ENCODE measurements at regions not wholly inside any gene's neighbourhood (a gene's known extent, or its start where the extent isn't known, plus 50 kb on each side); places are given as distances from the start of the nearest gene placed in this dataset.
"Not testable (repeated sequence)": the region's sequence is repeated elsewhere in the genome, so short reads cannot be mapped to it uniquely, and the experiment has no call there.

DNA sequence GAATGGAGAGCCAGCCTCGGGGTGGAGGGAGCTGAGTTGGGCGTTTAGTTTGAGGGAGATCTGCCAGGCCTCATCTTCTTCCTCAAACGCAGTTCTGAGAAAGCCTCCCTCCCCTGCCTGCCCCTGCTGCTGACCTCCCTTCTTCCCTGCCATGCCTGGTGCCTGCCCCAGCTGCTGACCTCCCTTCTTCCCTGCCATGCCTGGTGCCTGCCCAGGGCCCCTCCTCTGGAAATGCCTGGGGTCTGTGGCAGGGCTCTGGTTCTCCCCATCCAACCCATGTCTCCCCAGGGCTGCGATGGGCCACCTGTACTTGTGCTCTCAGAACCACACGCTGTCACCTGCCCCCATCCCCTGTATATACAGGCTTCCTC lies 114.6 kb downstream of the VEGFA start:
- DNase-seq (ENCODE audit: low read depth), result no peak

DNA sequence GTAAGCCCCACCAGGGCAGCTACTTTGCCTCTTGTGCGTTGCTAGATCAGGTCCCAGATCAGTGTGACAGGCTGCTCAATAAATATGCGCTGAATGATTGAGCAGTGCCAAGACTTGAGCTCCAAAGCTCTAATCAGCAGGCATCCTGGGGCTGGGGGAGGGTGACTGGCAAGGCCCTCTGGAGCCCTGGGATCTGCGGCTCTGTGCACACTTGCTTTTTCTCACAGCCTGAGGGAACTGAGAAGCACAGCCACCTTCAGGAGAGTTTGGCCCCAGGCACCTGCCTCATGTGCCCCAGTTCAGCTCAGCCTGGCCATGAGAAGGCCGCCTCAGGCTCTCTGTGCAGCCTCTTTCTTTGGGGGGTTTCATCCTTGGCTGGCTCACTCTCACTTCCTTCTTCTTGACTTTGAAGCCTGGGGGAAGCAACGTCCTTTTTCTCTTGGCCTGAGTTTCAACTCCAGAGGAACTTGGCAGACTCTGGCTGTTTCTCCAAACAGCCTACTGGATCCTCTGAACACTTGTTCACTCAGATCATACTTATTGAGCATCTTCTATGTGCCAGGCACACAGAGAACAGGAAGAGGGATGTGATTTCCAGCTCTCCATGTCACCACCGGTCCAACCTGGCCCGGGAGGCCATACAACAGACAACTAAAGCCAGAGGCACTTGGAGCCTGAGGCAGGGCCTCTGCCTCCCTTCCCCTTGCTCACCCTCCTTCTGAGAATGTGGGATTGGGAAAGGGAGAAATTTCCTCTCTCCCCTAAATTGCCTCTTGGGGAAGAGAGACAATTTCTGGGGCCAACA lies 114.0 kb downstream of the VEGFA start:
- no peak for DNase-seq (ENCODE audit: low read depth)

DNA sequence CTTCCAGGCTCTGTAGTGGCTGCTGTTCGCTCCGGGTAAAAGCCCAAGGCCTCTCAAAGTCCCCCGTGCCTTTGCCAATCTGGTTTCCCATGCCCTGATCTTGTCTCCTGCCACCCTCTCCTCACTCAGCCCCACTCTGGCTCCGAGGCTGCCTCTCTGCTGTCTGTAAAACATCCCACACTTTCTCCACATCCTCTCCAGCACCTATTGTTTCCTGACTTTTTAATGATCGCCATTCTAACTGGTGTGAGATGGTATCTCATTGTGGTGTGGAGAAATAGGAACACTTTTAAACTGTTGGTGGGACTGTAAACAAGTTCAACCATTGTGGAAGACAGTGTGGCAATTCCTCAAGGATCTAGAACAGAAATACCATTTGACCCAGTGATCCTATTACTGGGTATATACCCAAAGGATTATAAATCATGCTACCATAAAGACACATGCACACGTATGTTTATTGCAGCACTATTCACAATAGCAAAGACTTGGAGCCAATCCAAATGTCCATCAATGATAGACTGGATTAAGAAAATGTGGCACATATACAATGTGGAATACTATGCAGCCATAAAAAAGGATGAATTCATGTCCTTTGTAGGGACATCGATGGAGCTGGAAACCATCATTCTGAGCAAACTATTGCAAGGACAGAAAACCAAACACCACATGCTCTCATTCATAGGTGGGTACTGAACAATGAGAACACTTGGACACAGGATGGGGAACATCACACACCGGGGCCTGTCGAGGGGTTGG lies 112.9 kb downstream of the VEGFA start:
- DNase-seq (ENCODE audit: low read depth), result not testable (repeated sequence)

DNA sequence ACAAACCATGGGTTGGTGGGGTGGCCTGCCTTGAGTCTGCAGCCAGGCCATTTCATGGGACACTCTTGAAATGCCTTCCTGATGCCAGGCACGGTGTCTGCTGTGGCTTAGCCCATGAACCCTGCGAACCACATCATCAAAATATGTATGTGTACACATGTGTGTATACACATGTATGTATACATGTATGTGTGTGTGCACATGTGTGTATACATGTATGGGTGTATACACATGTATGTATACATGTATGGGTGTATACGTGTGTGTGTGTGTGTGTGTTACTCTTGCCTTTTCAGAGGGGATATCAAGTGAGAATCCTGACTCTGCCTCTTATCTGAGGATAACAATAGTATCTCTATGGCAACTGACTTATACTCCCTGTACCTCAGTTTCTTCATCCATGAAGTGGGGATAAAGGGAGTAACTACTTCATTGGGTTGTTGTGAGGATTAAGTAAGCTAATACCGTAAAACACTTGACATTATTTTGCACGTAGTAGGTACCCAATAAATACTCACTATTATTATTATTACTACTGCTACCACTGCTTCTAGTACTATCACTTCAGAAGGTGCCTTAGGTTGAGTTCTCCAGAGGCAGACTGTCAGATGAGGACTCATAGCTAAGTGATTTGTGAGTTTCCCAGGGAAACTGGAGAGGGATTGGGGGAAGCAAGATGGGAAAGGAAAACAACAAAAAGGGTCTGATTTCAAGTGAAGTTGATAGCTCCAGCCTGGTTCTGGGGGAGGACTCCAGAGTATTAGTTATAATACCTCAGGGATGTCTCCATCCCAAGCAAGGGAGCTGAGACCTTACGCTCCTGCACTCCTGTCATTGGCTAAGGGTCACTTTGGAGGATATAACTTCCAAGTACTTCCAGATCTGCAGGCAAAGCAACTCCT lies 110.5 kb downstream of the VEGFA start:
- no peak for DNase-seq (ENCODE audit: low read depth)

DNA sequence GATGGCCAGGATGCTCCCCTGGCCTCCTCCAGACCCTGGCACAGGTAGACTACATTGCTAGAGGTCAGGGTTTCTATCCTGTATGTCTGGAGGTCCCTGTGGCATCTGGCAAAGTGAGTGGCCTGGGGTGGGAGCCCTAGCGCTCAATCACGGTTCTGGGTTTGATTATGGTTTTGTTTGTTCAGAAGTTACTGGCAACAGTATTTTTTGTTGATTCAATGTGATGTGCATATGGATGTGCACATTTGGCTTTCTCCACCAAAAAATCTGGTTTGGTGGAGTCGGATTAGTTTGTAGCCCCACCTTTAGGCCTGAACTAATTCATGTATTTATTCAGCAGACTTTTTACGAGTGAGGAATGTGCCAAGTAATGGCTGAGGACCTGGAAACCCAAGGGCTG lies 109.7 kb downstream of the VEGFA start:
- DNase-seq (ENCODE audit: low read depth), result no peak

DNA sequence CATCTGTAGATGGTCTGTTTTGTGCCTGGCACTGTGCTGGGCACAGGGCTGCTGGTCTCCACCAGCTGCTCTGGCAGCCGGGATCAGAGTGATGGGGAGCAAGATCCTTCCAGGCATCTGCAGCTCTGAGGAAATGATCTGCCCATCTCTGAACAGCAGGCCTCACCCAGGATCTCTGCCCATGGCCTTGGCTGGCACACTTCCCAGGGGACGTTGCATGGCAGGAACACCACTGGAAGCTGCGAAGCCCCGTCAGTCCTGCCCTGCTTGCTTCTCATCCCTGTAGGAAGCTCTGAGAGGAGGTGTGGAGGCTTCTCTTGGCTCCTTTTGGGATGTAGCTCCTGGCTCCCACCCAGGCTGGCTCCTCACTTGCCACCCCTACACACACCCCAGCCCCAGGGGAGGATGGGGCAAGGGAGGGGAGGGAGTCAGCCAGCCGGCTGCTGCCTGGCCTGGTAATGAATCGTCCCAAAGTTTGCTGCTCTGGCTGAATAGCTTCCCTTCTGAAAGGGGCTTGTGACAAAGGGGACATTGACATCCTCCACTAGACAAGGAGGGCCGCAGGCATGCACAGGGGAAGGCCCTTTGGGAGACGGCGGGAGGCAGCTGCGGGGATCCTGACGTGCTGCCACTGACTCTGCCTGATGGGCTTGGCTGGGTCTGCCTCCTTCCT lies 108.9 kb downstream of the VEGFA start:
- DNase-seq (ENCODE audit: low read depth), result peak; percentile 10

DNA sequence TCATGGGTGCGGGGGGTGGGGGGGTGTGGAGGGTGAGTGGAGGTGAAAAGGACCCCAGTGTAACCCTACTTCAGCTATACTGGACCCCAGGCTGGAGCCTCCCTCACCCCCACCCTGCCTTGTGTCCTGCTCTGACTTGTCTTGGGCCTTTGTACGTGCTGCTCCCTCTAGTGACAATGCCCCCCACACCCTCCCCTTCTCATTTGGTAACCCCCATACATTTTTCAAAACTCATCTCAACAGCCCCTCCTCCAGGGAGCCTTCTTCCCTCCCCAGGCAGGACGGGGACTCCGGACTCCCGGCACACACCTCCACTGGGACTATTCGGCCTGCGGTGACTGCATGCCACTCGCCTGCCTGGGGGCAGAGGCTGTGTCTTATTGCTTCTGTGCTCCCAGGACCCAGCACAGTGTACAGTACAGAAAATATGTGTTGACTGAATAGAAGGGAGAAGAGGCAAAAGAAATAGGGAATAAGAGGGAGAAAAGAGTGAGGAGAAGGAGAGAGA lies 108.2 kb downstream of the VEGFA start:
- no peak for DNase-seq (ENCODE audit: low read depth)

DNA sequence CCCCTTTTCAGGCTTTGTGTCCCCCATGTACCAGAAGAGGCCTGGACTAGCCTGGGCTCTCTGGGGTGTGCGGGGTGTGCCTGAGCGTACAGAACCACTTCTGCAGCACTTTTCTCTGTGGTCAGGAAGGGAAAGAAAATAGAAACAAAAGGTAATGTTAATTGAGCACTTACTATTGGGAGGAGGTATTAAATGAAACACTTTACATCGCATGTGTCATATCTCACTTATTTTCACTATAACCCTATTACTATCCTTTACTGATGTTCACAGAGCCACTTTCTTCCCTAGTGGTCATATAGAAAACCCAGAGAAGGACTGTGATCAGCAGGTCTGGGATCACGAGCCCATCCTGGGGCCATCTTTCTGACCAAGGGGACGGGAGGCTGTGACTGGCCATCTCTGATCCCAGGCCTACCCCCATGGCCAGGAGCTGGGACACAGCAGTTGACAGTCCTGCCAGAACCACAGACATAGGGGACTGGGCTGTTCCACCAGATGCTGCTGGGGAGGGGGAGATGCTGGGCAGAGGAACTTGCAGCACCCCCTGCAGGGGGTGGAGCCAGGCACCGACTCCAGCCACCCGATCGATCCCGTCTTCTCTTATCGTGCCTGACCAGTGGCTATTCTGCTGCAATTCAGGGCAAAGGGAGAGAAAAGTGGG lies 107.6 kb downstream of the VEGFA start:
- no peak for DNase-seq (ENCODE audit: low read depth)

DNA sequence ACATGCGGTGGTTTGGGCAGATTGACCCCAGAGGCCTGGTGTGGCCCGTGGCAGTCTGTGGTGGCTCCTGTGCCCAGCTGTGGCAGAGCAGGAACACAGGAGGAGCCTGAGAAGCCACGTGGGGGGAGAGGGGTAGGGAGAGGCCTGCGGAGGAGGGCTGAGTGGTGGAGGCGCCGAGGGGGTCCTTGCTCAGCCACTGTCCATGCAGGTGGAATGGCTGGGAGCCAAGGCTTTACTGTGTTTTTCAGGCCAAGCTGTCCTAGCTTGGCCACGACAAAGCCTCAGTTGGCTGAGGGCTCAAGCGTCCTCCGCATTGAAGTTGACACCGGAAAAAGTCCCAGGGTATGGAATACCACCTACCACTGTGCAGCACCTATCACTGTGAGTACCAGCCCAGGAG lies 107.0 kb downstream of the VEGFA start:
- DNase-seq (ENCODE audit: low read depth), result no peak

DNA sequence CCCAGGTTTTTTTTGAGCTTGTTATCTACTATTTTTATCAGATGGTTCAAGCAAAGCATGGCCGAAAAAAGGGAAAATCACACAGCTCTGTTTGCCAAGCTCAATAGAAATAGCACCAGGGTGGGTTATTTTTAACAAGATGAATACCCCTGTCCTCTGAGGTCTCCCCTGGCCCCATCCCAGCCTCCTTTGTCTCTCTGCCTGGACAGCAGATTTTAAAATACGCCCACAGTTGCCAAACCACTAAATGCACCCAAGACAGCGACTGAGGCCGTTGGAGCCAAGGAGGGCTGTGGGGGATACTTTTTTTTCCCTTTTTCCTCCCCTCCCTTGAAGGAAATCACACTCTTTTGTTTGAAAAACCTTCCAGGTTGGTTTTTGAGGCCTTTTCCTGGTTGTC lies 106.6 kb downstream of the VEGFA start:
- DNase-seq (ENCODE audit: low read depth), result no peak

DNA sequence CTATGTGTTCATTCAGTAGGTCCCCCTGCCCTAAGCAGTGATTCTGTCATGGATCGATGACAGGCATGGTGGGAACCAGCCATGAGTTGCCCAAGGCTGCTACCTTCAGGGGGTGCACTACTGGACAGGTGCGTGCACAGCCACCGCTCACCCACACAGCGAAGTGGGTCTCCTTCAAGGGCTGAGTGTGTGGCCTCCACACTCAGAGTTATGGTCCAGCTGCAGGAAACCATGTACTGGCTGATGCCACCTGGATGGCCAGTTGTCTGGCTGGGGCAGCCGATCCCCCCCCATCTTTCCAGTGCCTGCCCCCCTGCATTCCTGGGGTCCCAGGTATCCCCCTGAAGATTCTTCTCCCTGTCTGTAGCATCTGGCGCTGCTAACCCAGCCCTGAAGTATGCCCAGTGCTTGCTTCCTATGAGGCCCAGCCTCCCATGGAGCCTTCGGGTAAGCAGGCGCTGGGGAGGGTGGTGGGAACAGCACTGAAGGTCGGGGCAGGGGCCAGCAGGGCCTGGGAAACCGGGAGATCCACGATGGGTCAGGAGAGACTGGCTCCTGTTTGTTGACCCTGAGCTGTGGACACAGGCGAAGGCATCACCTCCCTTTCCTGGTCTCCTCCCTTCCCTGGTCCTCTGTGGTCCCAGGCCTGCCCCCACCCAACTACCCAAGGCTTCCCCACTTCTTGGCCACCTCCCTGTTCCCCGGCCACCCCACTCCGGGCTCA lies 106.0 kb downstream of the VEGFA start:
- no peak for DNase-seq (ENCODE audit: low read depth)

DNA sequence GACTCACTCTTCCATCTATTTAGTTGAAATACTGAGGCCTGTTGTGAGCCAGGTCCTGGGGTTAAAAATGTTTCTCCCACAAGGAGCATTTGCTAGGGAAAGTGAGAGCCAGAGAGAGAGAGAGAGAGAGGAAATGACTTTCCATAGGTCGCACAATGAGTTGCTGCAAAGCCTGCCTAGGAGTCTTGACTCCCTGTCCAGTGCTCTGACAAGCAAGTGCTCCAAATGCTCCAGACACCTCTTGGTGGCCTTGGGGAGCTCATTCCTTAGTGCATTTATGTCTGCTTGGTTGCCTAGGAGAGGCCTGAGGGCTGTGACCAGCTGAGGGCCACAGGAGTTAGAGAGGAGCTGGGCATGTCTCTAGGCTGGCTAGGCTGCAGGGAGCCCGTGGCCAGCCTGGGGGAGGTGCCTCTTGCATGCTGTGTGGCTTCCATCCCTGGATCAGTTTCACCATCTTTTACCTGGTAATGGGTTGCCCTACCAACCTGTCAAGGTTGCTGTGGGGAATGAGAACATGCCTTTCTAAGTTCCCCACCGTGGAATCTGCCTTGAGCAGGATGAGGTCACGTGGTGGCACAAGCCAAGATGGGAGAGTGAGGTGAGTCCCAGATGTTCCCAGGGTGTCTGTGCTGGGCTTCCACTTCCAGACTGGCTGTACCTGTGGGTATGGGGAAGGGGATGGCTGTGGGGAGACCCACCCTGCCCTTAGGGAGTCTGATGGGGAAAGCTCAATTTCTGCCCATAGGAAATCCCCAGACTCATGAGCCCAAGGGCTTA lies 105.0 kb downstream of the VEGFA start:
- DNase-seq (ENCODE audit: low read depth), result no peak

DNA sequence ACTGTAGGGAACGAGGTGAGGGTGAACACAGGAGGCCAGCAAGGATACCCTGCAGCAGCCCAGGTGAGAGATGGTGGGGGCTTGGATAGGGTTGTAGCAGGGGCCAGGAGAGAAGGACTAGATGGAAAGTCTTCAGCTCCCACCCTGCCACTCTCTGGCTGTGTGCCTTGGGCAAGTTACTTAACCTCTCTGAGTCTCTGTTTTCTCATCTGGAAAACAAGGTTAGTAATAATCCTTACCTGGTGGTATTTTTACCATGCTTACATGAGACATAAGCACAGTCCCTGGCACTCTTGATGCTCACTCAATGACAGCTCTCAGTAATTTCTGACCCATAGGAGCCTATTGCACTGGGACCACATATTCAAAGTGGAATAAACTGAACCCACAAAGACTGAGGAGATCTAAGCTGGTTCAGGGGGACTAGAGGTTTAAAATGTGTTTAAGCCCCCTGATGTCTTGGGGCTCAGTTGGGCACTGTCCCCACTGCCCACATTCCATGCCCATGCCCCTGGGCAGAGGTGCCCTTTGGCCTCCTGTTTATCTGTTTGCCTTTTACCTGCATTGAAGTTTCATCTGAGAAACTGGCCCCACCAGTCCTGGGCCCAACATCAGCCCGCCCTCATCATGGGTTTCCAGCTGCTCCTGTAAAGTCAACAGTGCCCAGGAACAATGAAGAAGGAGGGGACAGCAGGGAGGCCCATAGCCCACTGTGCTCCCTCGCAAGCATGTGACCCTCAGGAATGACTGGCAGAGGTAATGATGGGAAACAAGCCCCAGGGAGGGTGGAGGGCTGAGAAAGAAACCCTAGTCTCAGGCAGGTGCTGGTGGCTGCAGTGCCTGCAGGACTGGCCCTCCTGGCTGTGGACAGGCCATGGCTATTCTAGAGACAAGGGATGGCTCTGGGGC lies 104.0 kb downstream of the VEGFA start:
- DNase-seq (ENCODE audit: low read depth), result no peak

DNA sequence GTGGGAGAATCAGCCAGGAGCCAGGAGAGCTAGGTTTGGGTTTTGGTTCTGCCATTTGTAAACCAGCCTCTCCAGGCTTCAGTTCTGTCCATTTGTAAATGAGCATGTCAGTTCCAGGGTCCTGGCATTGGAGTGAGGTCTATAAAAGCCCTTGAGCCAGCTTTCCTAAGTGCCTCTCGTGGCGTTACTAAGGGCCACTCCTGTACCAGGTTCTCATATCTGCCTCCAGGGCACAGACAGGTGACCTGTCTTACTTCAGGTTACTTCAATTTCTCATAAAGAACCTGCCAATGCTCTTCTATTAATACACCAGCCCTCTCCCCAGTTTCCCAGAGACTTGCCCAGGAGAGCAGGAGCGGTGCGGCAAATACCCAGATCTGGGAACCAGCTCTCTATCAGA lies 101.9 kb downstream of the VEGFA start:
- no peak for DNase-seq (ENCODE audit: low read depth)

DNA sequence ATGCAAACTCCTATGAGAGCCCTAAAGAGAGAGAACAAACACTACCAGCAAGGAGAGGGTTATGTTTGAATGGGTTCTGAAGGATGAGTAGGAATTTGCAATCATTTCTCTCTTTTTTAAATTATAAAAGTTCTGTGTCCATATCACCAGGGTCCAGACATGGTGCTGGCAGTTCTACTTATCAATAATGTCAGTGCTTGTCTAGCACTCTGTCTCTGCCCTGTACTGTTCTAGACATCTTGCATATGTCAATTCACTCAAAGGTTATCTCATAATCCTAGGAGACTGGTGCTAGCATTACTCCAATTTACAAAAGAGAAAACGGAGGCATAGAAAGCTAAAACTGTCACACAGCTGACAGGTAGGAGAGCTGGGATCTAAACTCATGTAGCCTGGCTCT lies 101.3 kb downstream of the VEGFA start:
- no peak for DNase-seq (ENCODE audit: low read depth)

DNA sequence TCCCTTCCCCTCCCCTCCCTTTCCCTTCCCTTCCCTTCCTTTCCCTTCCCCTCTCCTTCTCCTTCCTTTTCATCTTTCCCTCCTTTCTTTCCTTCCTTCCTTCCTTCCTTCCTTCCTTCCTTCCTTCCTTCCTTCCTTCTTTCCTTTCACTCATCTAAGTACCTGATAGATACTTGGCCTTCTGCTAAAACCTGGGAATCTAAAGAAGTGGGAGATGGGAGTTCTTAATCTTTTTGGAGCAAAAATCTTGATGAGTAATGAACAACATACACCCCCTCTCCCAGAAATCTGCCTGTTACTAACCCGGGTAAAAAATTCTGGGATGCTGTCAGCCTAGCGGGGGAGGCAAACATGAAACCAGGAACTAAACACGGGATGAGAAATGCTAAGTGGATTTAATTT lies 100.7 kb downstream of the VEGFA start:
- no peak for DNase-seq (ENCODE audit: low read depth)

DNA sequence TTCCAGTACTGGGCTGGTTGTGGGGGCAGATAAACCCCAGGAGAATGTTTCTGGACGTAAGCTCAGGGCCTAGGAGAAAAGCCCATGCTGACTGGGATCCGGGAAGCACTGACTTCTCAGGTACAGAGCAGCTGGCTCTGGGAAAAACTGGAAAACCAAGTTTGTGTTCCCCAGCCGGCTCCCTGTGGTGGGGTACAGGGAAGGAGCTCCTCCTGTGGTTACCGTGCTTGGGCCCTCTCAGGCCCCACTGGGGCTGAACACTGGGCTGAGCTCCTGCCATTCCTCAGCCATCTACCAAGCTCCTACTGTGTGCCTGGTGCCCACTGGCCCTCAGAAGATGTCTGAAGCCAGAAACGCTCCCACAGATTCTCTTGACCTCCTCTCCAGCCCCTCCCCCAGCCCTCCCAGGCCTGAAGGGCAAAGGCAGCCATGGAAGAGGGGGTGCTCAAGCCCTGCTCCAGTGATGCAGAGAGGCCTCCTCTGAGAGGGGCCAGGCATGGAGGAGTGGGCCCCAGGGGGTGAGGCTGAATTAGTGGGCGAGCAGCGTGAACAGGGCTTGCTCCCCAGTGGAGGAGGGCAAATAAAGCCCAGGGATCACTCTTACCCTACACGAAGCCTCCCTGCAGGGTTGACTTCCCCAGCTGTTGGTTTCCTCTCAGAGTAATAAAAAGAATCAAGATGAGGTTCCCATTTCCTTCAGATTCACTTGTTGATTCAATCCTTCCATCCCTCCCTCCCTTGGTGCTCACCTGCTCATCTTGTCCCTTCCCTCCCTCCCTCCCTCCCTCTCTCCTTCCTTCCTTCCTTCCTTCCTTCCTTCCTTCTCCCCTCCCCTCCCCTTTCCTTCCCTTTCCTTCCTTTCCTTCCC lies 100.0 kb downstream of the VEGFA start:
- no peak for DNase-seq (ENCODE audit: low read depth)
